ENCODE measurements at regions not wholly inside any gene's neighbourhood (a gene's known extent, or its start where the extent isn't known, plus 50 kb on each side); places are given as distances from the start of the nearest gene placed in this dataset.

DNA sequence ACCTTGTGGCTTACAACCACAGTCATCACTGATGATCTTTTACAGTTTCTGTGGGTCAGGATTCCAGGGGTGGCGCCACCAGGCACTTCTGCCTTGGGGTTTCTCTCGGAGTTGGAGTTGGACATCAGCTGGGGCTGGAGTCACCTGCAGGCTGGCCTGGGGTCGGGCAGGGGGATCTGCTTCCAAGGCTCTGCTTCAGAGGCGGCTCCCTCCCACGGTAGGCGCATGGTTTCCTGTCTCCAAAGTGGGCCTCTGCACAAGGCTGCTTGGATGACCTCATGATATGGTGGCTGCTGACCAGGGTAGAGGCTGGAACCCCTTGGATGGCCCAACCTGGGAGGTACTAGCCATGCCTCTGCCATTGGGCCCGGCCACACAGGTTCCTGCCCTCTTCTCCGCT lies 170.6 kb upstream of the CIBAR2 start:
- in situ Hi-C loops (cut with MboI; ENCODE audit: low pct_ligation_motif_present in 1 of 4, low pct_unique_long_range_greater_than_20kb in 1 of 4, low sequenced_read_pairs in 3 of 4) (loop anchor here in 1 of 4 donors (25.0 kb wide), 1 partner anchor 429 kb away; no protein-coding TSS in a partner anchor), intact Hi-C loops (cut with DNase I; ENCODE audit: low total_unique reads) (no loop called here)
- Histone ChIP-seq H3K27ac (no peak overlapping the region), H3K4me3 (no peak overlapping the region), H3K36me3 (no peaks in the 10 kb centered on the region), H3K27me3 (no peaks in the 10 kb centered on the region), H3K4me1 (peaks cover 0 to 8% (median 1%) of the 10 kb centered on the region in 4 donors), H3K9me3 (no peaks in the 10 kb centered on the region)
- DNase-seq, result no peak
- TF ChIP-seq EP300 (IDR thresholded peaks at IDR 0.05; ENCODE audit: low read depth), result no peak
- TF ChIP-seq, protein P1, sequence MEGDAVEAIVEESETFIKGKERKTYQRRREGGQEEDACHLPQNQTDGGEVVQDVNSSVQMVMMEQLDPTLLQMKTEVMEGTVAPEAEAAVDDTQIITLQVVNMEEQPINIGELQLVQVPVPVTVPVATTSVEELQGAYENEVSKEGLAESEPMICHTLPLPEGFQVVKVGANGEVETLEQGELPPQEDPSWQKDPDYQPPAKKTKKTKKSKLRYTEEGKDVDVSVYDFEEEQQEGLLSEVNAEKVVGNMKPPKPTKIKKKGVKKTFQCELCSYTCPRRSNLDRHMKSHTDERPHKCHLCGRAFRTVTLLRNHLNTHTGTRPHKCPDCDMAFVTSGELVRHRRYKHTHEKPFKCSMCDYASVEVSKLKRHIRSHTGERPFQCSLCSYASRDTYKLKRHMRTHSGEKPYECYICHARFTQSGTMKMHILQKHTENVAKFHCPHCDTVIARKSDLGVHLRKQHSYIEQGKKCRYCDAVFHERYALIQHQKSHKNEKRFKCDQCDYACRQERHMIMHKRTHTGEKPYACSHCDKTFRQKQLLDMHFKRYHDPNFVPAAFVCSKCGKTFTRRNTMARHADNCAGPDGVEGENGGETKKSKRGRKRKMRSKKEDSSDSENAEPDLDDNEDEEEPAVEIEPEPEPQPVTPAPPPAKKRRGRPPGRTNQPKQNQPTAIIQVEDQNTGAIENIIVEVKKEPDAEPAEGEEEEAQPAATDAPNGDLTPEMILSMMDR (IDR thresholded peaks at IDR 0.05), result no peak
- no peak for TF ChIP-seq POLR2AphosphoS5 (IDR thresholded peaks at IDR 0.05)
- no peak for TF ChIP-seq POLR2A (IDR thresholded peaks at IDR 0.05)
- 90% methylated on average over 8 of the region's 8 CpGs; no CpG with 5 or more reads in 1 of the 2 donors for WGBS, 2 donors (ENCODE audit: low coverage in 1 of 2)

DNA sequence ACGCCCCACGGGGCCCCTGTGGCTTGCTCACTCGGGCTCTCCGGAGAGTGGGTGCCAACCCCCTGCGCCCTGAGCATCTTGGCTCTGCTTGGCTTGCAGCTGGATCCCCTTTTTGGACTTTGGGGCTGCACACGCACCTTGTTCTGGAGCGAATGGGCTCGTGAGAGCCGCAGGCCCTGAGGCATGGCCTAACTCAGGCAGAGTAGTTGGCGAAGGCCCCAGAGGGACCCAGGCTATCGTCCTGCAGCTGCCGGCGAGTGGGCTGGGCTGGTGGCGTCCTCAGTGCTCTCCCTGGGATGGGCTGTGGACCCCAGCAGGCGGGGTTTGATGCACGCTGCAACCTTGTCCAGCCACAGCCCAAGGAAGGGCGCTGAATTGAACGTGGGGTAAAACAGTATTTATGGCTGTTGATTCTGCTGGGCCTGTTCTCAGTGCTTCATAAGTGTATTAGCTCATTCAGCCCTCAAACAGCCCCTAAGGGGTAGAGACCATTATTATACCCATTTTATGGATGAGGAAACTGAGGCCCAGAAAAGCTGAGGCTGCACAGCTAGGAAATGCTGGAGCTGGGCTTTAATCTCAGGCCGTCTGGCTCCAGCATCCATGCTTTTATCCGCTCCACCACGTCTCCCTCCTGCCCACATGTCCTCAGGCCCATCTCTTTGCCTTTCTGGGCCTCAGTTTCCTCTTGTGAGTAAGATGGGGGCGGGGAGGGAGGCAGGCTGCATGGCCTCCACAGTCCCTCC lies 171.2 kb upstream of the CIBAR2 start:
- Histone ChIP-seq H3K4me3 (no peak overlapping the region), H3K36me3 (no peaks in the 10 kb centered on the region), H3K4me1 (peaks cover 0 to 8% (median 1%) of the 10 kb centered on the region in 4 donors), H3K27ac (no peak overlapping the region), H3K9me3 (no peaks in the 10 kb centered on the region), H3K27me3 (no peaks in the 10 kb centered on the region)
- no peak for TF ChIP-seq EP300 (IDR thresholded peaks at IDR 0.05; ENCODE audit: low read depth)
- no peak for TF ChIP-seq POLR2A (IDR thresholded peaks at IDR 0.05)
- TF ChIP-seq, protein P1 (IDR thresholded peaks at IDR 0.05), result no peak
- no peak for TF ChIP-seq POLR2AphosphoS5 (IDR thresholded peaks at IDR 0.05)
- WGBS, 2 donors (ENCODE audit: low coverage in 1 of 2), result 86% methylated on average over 22 of the region's 22 CpGs; no CpG with 5 or more reads in 1 of the 2 donors
- DNase-seq, result no peak
- in situ Hi-C loops (cut with MboI; ENCODE audit: low pct_ligation_motif_present in 1 of 4, low pct_unique_long_range_greater_than_20kb in 1 of 4, low sequenced_read_pairs in 3 of 4), result loop anchor here in 1 of 4 donors (25.0 kb wide), 1 partner anchor 429 kb away; no protein-coding TSS in a partner anchor
- intact Hi-C loops (cut with DNase I; ENCODE audit: low total_unique reads), result no loop called here

DNA sequence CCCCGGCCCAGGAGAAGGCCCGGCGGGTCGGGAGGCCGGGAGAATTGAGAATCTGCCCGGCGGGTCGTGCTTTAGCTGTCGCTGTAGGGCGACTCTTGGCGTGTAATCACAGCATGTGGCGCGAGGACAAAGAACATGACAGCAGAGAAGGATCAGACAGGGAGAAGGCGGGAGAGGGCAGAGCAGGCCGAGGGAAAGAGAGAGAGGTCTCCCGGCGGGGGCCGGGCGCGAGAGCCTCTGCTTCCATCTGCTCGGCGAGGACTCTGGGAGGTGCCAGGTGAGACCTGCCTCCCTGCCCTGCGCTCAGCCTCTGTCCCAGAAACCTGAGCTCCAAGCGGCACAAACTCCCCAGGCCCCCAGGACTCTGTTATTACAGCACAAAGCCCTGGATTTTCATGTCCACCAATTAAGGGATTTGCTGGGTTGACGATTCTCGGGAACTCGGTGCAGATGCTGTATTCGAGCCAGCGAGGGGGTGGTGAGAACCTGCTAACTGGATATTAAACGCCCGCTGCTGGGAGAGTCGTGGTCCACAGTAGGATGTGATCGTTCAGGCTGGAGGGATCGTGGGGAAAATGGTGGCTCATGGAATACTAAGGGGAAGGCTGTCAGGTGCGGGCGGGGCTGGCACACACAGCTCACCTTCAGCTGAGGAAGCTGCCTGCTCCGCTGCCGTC lies 172.0 kb upstream of the CIBAR2 start:
- TF ChIP-seq EP300 (IDR thresholded peaks at IDR 0.05; ENCODE audit: low read depth), result no peak
- no peak overlapping the region for H3K27ac ChIP-seq
- 88 to 95% methylated on average over 14 to 38 of the region's 38 CpGs for WGBS, 2 donors (ENCODE audit: low coverage in 1 of 2)
- H3K36me3 ChIP-seq, result no peaks in the 10 kb centered on the region
- intact Hi-C loops (cut with DNase I; ENCODE audit: low total_unique reads), result no loop called here
- H3K4me3 ChIP-seq, result no peak overlapping the region
- no peaks in the 10 kb centered on the region for H3K9me3 ChIP-seq
- in situ Hi-C loops (cut with MboI; ENCODE audit: low pct_ligation_motif_present in 1 of 4, low pct_unique_long_range_greater_than_20kb in 1 of 4, low sequenced_read_pairs in 3 of 4), result loop anchor here in 1 of 4 donors (25.0 kb wide), 1 partner anchor 428 kb away; no protein-coding TSS in a partner anchor
- no peaks in the 10 kb centered on the region for H3K27me3 ChIP-seq
- no peak for DNase-seq
- peaks cover 0 to 16% (median 3%) of the 10 kb centered on the region in 4 donors for H3K4me1 ChIP-seq

DNA sequence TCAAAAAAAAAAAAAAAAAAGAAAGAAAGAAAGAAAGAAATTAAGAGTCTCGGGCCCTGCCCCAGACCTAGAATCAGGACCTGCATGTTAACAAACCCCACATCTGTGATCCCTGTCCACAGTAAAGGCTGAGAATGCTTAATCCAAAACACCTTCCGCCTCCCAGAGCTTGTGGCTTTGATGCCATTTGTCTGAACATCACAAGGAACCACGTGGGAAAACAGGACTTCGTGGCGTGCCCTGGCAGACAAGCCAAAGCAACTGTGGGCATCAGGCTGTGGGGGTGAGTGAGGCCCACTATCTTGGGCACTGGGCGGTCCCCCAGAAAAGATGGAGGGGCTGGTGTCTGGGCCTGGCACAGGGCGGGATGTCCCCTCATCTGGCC lies 173.4 kb upstream of the CIBAR2 start:
- Histone ChIP-seq H3K4me1 (peaks cover 0 to 18% (median 5%) of the 10 kb centered on the region in 4 donors), H3K36me3 (no peaks in the 10 kb centered on the region), H3K9me3 (no peaks in the 10 kb centered on the region), H3K27me3 (no peaks in the 10 kb centered on the region), H3K4me3 (no peak overlapping the region), H3K27ac (peak overlapping the region in 2 of 4 donors; percentile 12 to 46)
- intact Hi-C loops (cut with DNase I; ENCODE audit: low total_unique reads), result no loop called here
- in situ Hi-C loops (cut with MboI; ENCODE audit: low pct_ligation_motif_present in 1 of 4, low pct_unique_long_range_greater_than_20kb in 1 of 4, low sequenced_read_pairs in 3 of 4), result loop anchor here in 1 of 4 donors (25.0 kb wide), 1 partner anchor 427 kb away; no protein-coding TSS in a partner anchor
- WGBS, 2 donors (ENCODE audit: low coverage in 1 of 2), result 73 to 90% methylated on average over 2 to 7 of the region's 7 CpGs
- TF ChIP-seq EP300 (IDR thresholded peaks at IDR 0.05; ENCODE audit: low read depth), result no peak
- TF ChIP-seq POLR2A (IDR thresholded peaks at IDR 0.05), result no peak
- TF ChIP-seq, protein P1 (IDR thresholded peaks at IDR 0.05), result no peak
- TF ChIP-seq POLR2AphosphoS5 (IDR thresholded peaks at IDR 0.05), result no peak
- DNase-seq, result no peak
